ENCODE measurements at regions not wholly inside any gene's neighbourhood (a gene's known extent, or its start where the extent isn't known, plus 50 kb on each side); places are given as distances from the start of the nearest gene placed in this dataset.

DNA sequence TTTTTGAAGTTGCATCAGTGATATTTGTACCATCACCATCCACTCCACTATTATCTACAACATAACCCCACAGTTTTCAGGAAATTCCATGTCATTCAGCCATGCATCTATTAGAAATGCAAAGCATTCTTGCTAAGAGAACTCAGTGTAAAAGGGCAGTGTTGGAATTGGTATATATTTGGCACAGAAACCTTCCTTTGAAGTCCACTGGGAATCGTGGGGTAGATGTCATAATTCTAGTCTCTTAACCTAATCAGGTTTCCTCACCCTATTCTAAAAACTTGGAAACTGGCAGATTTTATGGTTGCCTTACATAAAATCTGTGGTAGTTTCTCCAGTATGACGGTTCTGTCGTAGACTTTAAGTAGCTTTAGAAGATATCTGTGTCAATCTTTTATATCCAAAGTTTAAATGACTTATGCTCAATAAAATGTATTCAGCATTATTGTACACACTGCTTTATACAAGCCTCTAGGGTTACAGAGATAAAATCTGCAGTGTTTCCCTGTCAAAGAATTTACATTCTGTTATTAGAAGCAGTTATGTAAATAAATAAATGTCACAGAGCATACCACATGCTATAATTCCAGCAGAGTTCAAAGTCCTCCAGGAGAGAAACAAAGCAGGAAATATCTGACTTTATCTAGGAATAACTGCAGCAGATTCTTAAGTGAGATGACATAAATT lies 704.4 kb upstream of the CELF2 start:
- H2AFZ ChIP-seq (ENCODE audit: low read depth, low read length, poor library complexity, severe bottlenecking), result no peak overlapping the region
- no peaks in the 10 kb centered on the region for H3K79me2 ChIP-seq (ENCODE audit: insufficient read depth, low read length)
- H3K27me3 ChIP-seq (ENCODE audit: insufficient read depth, low read length), result no peaks in the 10 kb centered on the region
- H3K4me3 ChIP-seq (replicated peaks in 1 of 2; ENCODE audit: low read depth in 1 of 2, low read length in 2 of 2), result no peak overlapping the region
- no peaks in the 10 kb centered on the region for H3K9me2 ChIP-seq (ENCODE audit: insufficient read depth)
- H3K4me1 ChIP-seq (ENCODE audit: control insufficient read depth in 1 of 2, insufficient read depth in 2 of 2, low read length in 2 of 2), result no peaks in the 10 kb centered on the region
- RAD21 ChIA-PET (ENCODE audit: low non-redundant PET in 1 of 2, low total read pairs in 2 of 2, uncharacterized antibody in 2 of 2, unreplicated experiment in 2 of 2), result no interaction called here
- H3K27ac ChIP-seq (ENCODE audit: low read depth, low read length), result no peak overlapping the region
- TF ChIP-seq, protein P1, sequence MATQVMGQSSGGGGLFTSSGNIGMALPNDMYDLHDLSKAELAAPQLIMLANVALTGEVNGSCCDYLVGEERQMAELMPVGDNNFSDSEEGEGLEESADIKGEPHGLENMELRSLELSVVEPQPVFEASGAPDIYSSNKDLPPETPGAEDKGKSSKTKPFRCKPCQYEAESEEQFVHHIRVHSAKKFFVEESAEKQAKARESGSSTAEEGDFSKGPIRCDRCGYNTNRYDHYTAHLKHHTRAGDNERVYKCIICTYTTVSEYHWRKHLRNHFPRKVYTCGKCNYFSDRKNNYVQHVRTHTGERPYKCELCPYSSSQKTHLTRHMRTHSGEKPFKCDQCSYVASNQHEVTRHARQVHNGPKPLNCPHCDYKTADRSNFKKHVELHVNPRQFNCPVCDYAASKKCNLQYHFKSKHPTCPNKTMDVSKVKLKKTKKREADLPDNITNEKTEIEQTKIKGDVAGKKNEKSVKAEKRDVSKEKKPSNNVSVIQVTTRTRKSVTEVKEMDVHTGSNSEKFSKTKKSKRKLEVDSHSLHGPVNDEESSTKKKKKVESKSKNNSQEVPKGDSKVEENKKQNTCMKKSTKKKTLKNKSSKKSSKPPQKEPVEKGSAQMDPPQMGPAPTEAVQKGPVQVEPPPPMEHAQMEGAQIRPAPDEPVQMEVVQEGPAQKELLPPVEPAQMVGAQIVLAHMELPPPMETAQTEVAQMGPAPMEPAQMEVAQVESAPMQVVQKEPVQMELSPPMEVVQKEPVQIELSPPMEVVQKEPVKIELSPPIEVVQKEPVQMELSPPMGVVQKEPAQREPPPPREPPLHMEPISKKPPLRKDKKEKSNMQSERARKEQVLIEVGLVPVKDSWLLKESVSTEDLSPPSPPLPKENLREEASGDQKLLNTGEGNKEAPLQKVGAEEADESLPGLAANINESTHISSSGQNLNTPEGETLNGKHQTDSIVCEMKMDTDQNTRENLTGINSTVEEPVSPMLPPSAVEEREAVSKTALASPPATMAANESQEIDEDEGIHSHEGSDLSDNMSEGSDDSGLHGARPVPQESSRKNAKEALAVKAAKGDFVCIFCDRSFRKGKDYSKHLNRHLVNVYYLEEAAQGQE (IDR thresholded peaks at IDR 0.05; ENCODE audit: low read depth), result no peak
- TF ChIP-seq CTCF (IDR thresholded peaks at IDR 0.05 in 2 of 3, conservative IDR thresholded peaks at IDR 0.05 in 1 of 3; ENCODE audit: borderline replicate concordance in 1 of 3, insufficient read depth in 1 of 3, low read depth in 2 of 3, low read length in 2 of 3) (no peak), EZH2 (IDR thresholded peaks at IDR 0.05) (no peak), SP1 (IDR thresholded peaks at IDR 0.05; ENCODE audit: low read depth) (no peak), ELF1 (IDR thresholded peaks at IDR 0.05; ENCODE audit: borderline replicate concordance, low read depth) (no peak), RAD21 (IDR thresholded peaks at IDR 0.05; ENCODE audit: low read depth) (no peak), SIN3A (IDR thresholded peaks at IDR 0.05; ENCODE audit: low read depth) (no peak), ATF3 (IDR thresholded peaks at IDR 0.05) (no peak), POLR2AphosphoS5 (IDR thresholded peaks at IDR 0.05; ENCODE audit: low read depth, low read length) (no peak), FOSL1 (IDR thresholded peaks at IDR 0.05; ENCODE audit: low read depth) (no peak), ZNF274 (IDR thresholded peaks at IDR 0.05; ENCODE audit: low read depth, low read length) (no peak), YY1 (IDR thresholded peaks at IDR 0.05; ENCODE audit: extremely low read depth, insufficient replicate concordance, low read depth, low read length) (no peak), TCF7L2 (IDR thresholded peaks at IDR 0.05; ENCODE audit: borderline replicate concordance, extremely low read depth, insufficient read depth, insufficient read length) (no peak), POLR2A (IDR thresholded peaks at IDR 0.05; ENCODE audit: borderline replicate concordance, extremely low read depth, insufficient read depth, insufficient read length) (no peak), JUND (IDR thresholded peaks at IDR 0.05) (no peak), ZBTB33 (IDR thresholded peaks at IDR 0.05; ENCODE audit: extremely low read depth, insufficient replicate concordance, low read length) (no peak), EGR1 (IDR thresholded peaks at IDR 0.05; ENCODE audit: low read depth) (no peak)
- TF ChIP-seq, protein P2, sequence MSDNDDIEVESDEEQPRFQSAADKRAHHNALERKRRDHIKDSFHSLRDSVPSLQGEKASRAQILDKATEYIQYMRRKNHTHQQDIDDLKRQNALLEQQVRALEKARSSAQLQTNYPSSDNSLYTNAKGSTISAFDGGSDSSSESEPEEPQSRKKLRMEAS (IDR thresholded peaks at IDR 0.05), result no peak
- peaks cover 15 to 30% of the 10 kb centered on the region in 2 experiments; a peak in 3 of 4 replicates for H3K9me3 ChIP-seq (ENCODE audit: control insufficient read depth in 1 of 2, insufficient read depth in 1 of 2, low read depth in 1 of 2, low read length in 2 of 2)
- H3K36me3 ChIP-seq (ENCODE audit: control insufficient read depth in 1 of 2, insufficient read depth in 2 of 2, low read length in 2 of 2), result no peaks in the 10 kb centered on the region
- POLR2A ChIA-PET, result no interaction called here
- intact Hi-C loops (cut with micrococcal nuclease), result no loop called here
- ATAC-seq (no peak), DNase-seq (ENCODE audit: low read depth, low spot score) (no peak)
- H3K9ac ChIP-seq (ENCODE audit: low read length), result no peak overlapping the region
- H3K4me2 ChIP-seq (ENCODE audit: low read length), result no peak overlapping the region
- H4K20me1 ChIP-seq (ENCODE audit: insufficient read depth), result no peaks in the 10 kb centered on the region
- CTCF ChIA-PET, result no interaction called here
- no TSS peak for BruUV-seq (replicated peaks)

Measured in HCT116 (cell line).